ENCODE measurements at regions not wholly inside any gene's neighbourhood (a gene's known extent, or its start where the extent isn't known, plus 50 kb on each side); places are given as distances from the start of the nearest gene placed in this dataset.
A peak's percentile ranks its signal among the peaks of the same experiment; 100 is the strongest.

DNA sequence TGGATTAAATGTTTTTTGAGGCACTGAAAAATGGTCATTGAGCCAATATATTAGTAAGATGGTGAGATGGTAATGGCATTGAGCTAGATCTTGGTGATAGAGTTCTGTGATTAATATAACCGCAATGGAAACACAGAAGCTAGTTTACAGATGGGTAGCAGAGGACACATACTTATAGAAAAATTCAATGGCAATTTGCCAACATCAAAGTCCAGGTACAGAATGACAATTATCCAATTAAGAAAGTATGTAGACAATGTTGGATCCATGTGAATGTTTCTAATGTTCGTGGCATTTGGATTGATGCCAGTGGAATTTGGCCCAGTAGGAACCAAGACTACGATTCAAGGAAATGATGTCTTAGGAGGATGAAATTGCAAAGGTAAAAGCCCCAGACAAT is 187.8 kb downstream of the GNAT3 start:
- H3K27ac ChIP-seq = no peak overlapping the region
- no peaks in the 10 kb centered on the region for H3F3A ChIP-seq (ENCODE audit: insufficient read depth, low read depth)
- peak; percentile 59 to 74 for DNase-seq
- H3K4me1 ChIP-seq (replicated peaks; ENCODE audit: insufficient read depth) = no peaks in the 10 kb centered on the region
- no peaks in the 10 kb centered on the region for H3K27me3 ChIP-seq (ENCODE audit: insufficient read depth, low read depth)
- no TSS peak for BruUV-seq (replicated peaks)
- ChIA-PET CTCF (no interaction called here), POLR2A (ENCODE audit: unreplicated experiment) (no interaction called here)
- no peaks in the 10 kb centered on the region for H3K79me2 ChIP-seq (ENCODE audit: low read depth)
- H4K20me1 ChIP-seq (ENCODE audit: insufficient read depth) = no peaks in the 10 kb centered on the region
- no peaks in the 10 kb centered on the region for H3K9me3 ChIP-seq (ENCODE audit: insufficient read depth, low read depth)
- TF ChIP-seq, protein P1, sequence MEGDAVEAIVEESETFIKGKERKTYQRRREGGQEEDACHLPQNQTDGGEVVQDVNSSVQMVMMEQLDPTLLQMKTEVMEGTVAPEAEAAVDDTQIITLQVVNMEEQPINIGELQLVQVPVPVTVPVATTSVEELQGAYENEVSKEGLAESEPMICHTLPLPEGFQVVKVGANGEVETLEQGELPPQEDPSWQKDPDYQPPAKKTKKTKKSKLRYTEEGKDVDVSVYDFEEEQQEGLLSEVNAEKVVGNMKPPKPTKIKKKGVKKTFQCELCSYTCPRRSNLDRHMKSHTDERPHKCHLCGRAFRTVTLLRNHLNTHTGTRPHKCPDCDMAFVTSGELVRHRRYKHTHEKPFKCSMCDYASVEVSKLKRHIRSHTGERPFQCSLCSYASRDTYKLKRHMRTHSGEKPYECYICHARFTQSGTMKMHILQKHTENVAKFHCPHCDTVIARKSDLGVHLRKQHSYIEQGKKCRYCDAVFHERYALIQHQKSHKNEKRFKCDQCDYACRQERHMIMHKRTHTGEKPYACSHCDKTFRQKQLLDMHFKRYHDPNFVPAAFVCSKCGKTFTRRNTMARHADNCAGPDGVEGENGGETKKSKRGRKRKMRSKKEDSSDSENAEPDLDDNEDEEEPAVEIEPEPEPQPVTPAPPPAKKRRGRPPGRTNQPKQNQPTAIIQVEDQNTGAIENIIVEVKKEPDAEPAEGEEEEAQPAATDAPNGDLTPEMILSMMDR (conservative IDR thresholded peaks at IDR 0.05) = no peak
- TF ChIP-seq EZH2 (IDR thresholded peaks at IDR 0.05; ENCODE audit: low read depth) = no peak
- no peaks in the 10 kb centered on the region for H3K36me3 ChIP-seq (ENCODE audit: low read depth)
- intact Hi-C loops (cut with micrococcal nuclease; ENCODE audit: unreplicated experiment) = loop anchor here (1.0 to 10.0 kb wide), 2 partner anchors 12 to 189 kb away; partner anchors contain the start of gene GNAI1
- H3K9me2 ChIP-seq (ENCODE audit: insufficient read depth) = no peaks in the 10 kb centered on the region
- no peak overlapping the region for H3K4me2 ChIP-seq
- no peak overlapping the region for H2AFZ ChIP-seq
- no peak overlapping the region for H3K4me3 ChIP-seq

DNA sequence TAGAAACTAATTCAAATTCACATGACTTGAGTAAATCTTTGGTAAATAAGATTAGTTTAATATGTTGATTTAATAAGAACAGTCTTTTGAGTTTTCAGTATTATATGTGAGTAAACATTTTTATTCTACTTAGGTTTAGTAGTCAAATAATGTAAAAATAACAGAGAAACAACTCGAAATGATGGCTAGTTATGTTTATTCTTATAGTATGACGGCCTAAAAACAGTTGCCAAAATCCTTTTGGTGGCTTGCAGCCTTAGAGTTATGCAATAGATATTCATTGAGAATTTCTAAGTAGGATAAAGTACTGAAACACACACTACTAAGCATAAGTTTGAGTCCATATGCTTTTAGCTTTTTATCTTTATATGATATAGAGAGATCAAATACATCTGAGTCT is 184.8 kb downstream of the GNAI1 start:
- POLR2A ChIA-PET (ENCODE audit: unreplicated experiment) = no interaction called here
- H3K9me2 ChIP-seq (ENCODE audit: insufficient read depth) = no peaks in the 10 kb centered on the region
- CTCF ChIA-PET = no interaction called here
- no peak overlapping the region for H3K27ac ChIP-seq
- no peaks in the 10 kb centered on the region for H3F3A ChIP-seq (ENCODE audit: insufficient read depth, low read depth)
- TF ChIP-seq, protein P1 (conservative IDR thresholded peaks at IDR 0.05) = no peak
- TF ChIP-seq EZH2 (IDR thresholded peaks at IDR 0.05; ENCODE audit: low read depth) = no peak
- no peak overlapping the region for H3K4me2 ChIP-seq
- no peaks in the 10 kb centered on the region for H3K27me3 ChIP-seq (ENCODE audit: insufficient read depth, low read depth)
- H3K36me3 ChIP-seq (ENCODE audit: low read depth) = no peaks in the 10 kb centered on the region
- no peaks in the 10 kb centered on the region for H3K79me2 ChIP-seq (ENCODE audit: low read depth)
- BruUV-seq (replicated peaks) = no TSS peak
- H3K4me1 ChIP-seq (replicated peaks; ENCODE audit: insufficient read depth) = no peaks in the 10 kb centered on the region
- no peak overlapping the region for H2AFZ ChIP-seq
- H4K20me1 ChIP-seq (ENCODE audit: insufficient read depth) = no peaks in the 10 kb centered on the region
- DNase-seq = no peak
- no peak overlapping the region for H3K4me3 ChIP-seq
- H3K9me3 ChIP-seq (ENCODE audit: insufficient read depth, low read depth) = no peaks in the 10 kb centered on the region
- intact Hi-C loops (cut with micrococcal nuclease; ENCODE audit: unreplicated experiment) = no loop called here

DNA sequence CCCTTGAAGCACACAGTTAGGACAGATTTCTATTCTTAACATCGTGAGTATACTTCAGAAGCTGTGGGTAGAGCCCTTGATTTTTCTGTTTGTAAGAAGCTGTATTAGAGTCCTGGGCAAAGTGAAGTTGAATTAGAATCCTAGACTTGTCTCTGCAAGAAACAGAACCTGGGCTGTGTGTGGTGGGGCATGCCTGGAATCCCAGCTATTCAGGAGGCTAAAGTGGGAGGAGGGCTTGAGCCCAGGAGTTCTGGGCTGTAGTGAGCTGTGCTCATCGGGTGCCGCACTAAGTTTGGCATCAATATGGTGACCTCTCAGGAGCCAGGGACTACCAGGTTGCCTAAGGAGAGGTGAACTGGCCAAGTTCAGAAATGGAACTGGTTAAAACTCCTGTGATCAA is 183.4 kb downstream of the GNAI1 start:
- ChIA-PET POLR2A (ENCODE audit: unreplicated experiment) (no interaction called here), CTCF (no interaction called here)
- H4K20me1 ChIP-seq (ENCODE audit: insufficient read depth) = no peaks in the 10 kb centered on the region
- no TSS peak for BruUV-seq (replicated peaks)
- no peaks in the 10 kb centered on the region for H3K27me3 ChIP-seq (ENCODE audit: insufficient read depth, low read depth)
- no peak overlapping the region for H3K4me3 ChIP-seq
- no peak for DNase-seq
- no peaks in the 10 kb centered on the region for H3K9me3 ChIP-seq (ENCODE audit: insufficient read depth, low read depth)
- H3K4me2 ChIP-seq = no peak overlapping the region
- TF ChIP-seq, protein P1 (conservative IDR thresholded peaks at IDR 0.05) = no peak
- no peak for TF ChIP-seq EZH2 (IDR thresholded peaks at IDR 0.05; ENCODE audit: low read depth)
- H3K4me1 ChIP-seq (replicated peaks; ENCODE audit: insufficient read depth) = no peaks in the 10 kb centered on the region
- H3K36me3 ChIP-seq (ENCODE audit: low read depth) = no peaks in the 10 kb centered on the region
- no peaks in the 10 kb centered on the region for H3K9me2 ChIP-seq (ENCODE audit: insufficient read depth)
- no peaks in the 10 kb centered on the region for H3K79me2 ChIP-seq (ENCODE audit: low read depth)
- H3K27ac ChIP-seq = no peak overlapping the region
- H2AFZ ChIP-seq = no peak overlapping the region
- no peaks in the 10 kb centered on the region for H3F3A ChIP-seq (ENCODE audit: insufficient read depth, low read depth)
- intact Hi-C loops (cut with micrococcal nuclease; ENCODE audit: unreplicated experiment) = no loop called here

Measured in PC-9 (cell line).